ENCODE measurements at regions not wholly inside any gene's neighbourhood (a gene's known extent, or its start where the extent isn't known, plus 50 kb on each side); places are given as distances from the start of the nearest gene placed in this dataset.

GRCh38 chr13:76724421-76724820 is 161.8 kb downstream of the KCTD12 start:
- no peak overlapping the region for H3K4me3 ChIP-seq
- H3K27me3 ChIP-seq: no peaks in the 10 kb centered on the region
- TF ChIP-seq POLR2A (IDR thresholded peaks at IDR 0.05; ENCODE audit: low read depth) (no peak), EP300 (IDR thresholded peaks at IDR 0.05) (no peak), POLR2AphosphoS5 (IDR thresholded peaks at IDR 0.05) (no peak)
- TF ChIP-seq, protein P1, sequence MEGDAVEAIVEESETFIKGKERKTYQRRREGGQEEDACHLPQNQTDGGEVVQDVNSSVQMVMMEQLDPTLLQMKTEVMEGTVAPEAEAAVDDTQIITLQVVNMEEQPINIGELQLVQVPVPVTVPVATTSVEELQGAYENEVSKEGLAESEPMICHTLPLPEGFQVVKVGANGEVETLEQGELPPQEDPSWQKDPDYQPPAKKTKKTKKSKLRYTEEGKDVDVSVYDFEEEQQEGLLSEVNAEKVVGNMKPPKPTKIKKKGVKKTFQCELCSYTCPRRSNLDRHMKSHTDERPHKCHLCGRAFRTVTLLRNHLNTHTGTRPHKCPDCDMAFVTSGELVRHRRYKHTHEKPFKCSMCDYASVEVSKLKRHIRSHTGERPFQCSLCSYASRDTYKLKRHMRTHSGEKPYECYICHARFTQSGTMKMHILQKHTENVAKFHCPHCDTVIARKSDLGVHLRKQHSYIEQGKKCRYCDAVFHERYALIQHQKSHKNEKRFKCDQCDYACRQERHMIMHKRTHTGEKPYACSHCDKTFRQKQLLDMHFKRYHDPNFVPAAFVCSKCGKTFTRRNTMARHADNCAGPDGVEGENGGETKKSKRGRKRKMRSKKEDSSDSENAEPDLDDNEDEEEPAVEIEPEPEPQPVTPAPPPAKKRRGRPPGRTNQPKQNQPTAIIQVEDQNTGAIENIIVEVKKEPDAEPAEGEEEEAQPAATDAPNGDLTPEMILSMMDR (IDR thresholded peaks at IDR 0.05): no peak
- no peak overlapping the region for H3K27ac ChIP-seq (replicated peaks in 1 of 4)
- no peaks in the 10 kb centered on the region for H3K36me3 ChIP-seq
- intact Hi-C loops (cut with DNase I): no loop called here
- H3K4me1 ChIP-seq: peaks cover 16 to 28% (median 23%) of the 10 kb centered on the region in 4 donors
- 67% methylated on average over 2 of the region's 2 CpGs for WGBS
- no peaks in the 10 kb centered on the region for H3K9me3 ChIP-seq
- DNase-seq (ENCODE audit: extremely low spot score): no peak

DNA sequence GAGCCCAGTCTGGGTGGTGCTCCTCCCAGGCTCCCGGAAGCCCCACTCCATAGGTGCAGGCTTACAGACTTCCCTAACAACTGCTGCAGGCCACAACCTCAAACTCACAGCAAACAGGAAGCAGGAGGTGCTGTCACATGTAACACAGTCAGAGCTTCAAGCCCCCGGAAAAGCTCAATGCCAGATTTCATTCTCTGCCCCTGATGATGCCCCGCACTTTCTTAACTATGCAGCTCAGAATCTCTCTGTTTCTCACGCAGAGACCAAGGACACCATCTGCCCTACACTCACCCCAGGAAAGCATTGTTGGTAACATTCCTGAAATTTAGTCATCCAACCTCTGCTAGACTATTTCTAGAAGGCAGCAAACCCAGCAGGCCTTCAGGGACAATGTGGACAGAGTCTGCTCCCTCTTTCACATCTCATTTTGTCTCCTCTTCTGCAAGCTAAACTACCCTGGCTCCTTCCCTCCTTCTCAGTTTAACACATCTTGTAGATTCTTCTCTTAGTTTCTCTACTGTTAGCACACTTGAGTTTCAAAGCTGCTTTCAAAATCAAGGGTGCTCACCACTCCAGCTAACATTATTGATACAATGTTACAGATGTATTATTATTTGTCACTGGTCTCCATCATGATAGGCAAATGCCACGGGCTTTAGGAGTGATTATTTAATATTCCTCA is 162.5 kb downstream of the KCTD12 start:
- Histone ChIP-seq H3K27me3 (no peaks in the 10 kb centered on the region), H3K36me3 (no peaks in the 10 kb centered on the region), H3K4me3 (no peak overlapping the region), H3K9me3 (no peaks in the 10 kb centered on the region), H3K27ac (replicated peaks in 1 of 4) (peak overlapping the region in 1 of 4 donors; percentile 23), H3K4me1 (peaks cover 16 to 28% (median 23%) of the 10 kb centered on the region in 4 donors)
- 64% methylated on average over 5 of the region's 5 CpGs for WGBS
- TF ChIP-seq POLR2A (IDR thresholded peaks at IDR 0.05; ENCODE audit: low read depth): no peak
- no peak for TF ChIP-seq POLR2AphosphoS5 (IDR thresholded peaks at IDR 0.05)
- TF ChIP-seq, protein P1 (IDR thresholded peaks at IDR 0.05): no peak
- no peak for DNase-seq (ENCODE audit: extremely low spot score)
- intact Hi-C loops (cut with DNase I): no loop called here

- DNase-seq (ENCODE audit: extremely low spot score): no peak
- no peak overlapping the region for H3K27ac ChIP-seq (replicated peaks in 1 of 4)
- no peaks in the 10 kb centered on the region for H3K9me3 ChIP-seq
- no peaks in the 10 kb centered on the region for H3K36me3 ChIP-seq
- no peak overlapping the region for H3K4me3 ChIP-seq
- intact Hi-C loops (cut with DNase I): no loop called here
- peaks cover 16 to 28% (median 23%) of the 10 kb centered on the region in 4 donors for H3K4me1 ChIP-seq
- no peak for TF ChIP-seq EP300 (IDR thresholded peaks at IDR 0.05)
- no peak for TF ChIP-seq POLR2A (IDR thresholded peaks at IDR 0.05; ENCODE audit: low read depth)
- TF ChIP-seq, protein P1 (IDR thresholded peaks at IDR 0.05): no peak
- no peak for TF ChIP-seq POLR2AphosphoS5 (IDR thresholded peaks at IDR 0.05)
- WGBS: 86% methylated on average over 1 of the region's 1 CpG
- H3K27me3 ChIP-seq: no peaks in the 10 kb centered on the region
Observed at GRCh38 chr13:76722782-76723181, 163.4 kb downstream of the KCTD12 start.

DNA sequence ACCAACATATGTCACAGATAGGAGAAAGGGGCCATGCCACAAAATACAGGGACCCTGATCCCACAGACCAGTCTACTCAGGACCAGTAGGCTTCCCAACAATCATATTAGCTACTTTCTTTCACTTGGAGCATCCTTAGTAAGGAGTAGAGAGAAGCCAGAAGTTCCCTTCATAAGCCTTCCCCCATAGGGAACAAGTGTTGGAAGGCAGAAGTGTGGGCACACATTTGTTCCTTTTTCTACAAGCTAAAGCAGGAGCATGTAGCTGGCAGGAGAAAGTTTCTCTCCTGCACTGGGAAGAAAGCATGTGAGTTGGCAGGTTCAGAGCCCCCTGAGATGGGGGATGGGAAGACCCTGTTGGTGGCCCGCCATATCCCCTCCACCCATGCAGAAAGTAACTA is 165.4 kb downstream of the KCTD12 start:
- no peak for DNase-seq (ENCODE audit: extremely low spot score)
- Histone ChIP-seq H3K36me3 (no peaks in the 10 kb centered on the region), H3K9me3 (no peaks in the 10 kb centered on the region), H3K27me3 (no peaks in the 10 kb centered on the region), H3K4me1 (peaks cover 16 to 27% (median 23%) of the 10 kb centered on the region in 4 donors), H3K4me3 (no peak overlapping the region), H3K27ac (replicated peaks in 1 of 4) (no peak overlapping the region)
- intact Hi-C loops (cut with DNase I): no loop called here
- TF ChIP-seq POLR2AphosphoS5 (IDR thresholded peaks at IDR 0.05) (no peak), POLR2A (IDR thresholded peaks at IDR 0.05; ENCODE audit: low read depth) (no peak), EP300 (IDR thresholded peaks at IDR 0.05) (no peak)
- 82% methylated on average over 1 of the region's 1 CpG for WGBS

GRCh38 chr13:76720416-76720815 is 165.8 kb downstream of the KCTD12 start:
- Histone ChIP-seq H3K27ac (replicated peaks in 1 of 4) (no peak overlapping the region), H3K4me1 (peaks cover 16 to 24% (median 21%) of the 10 kb centered on the region in 4 donors), H3K27me3 (no peaks in the 10 kb centered on the region), H3K4me3 (no peak overlapping the region), H3K9me3 (no peaks in the 10 kb centered on the region), H3K36me3 (no peaks in the 10 kb centered on the region)
- no peak for DNase-seq (ENCODE audit: extremely low spot score)
- WGBS: 85% methylated on average over 1 of the region's 1 CpG
- TF ChIP-seq EP300 (IDR thresholded peaks at IDR 0.05) (no peak), POLR2A (IDR thresholded peaks at IDR 0.05; ENCODE audit: low read depth) (no peak), POLR2AphosphoS5 (IDR thresholded peaks at IDR 0.05) (no peak)
- TF ChIP-seq, protein P1 (IDR thresholded peaks at IDR 0.05): no peak
- intact Hi-C loops (cut with DNase I): no loop called here
